CD14-positive monocyte (primary cell): ENCODE measurements at regions not wholly inside any gene's neighbourhood (a gene's known extent, or its start where the extent isn't known, plus 50 kb on each side); places are given as distances from the start of the nearest gene placed in this dataset.

ENCODE experiments used
- DNase-seq, 3 donors: peaks; one replicate each; pipeline ENCODE4 v3.0.0-alpha.2; 2011 to 2022
- H2AFZ ChIP-seq: 2 replicates; pipeline ENCODE4 v1.6.0; 2012; ENCODE audit warnings: mild to moderate bottlenecking, low read depth, low read length, inconsistent platforms; ENCODE audit not compliant: insufficient read depth, poor library complexity, severe bottlenecking
- H3K27ac ChIP-seq, 2 donors: 1 replicate in 1 of 2; 2 replicates in 1 of 2; pipeline ENCODE4 v1.5.1; 2012 to 2013; ENCODE audit warnings: low read length in 2 of 2, control low read depth in 1 of 2, inconsistent platforms in 1 of 2, low read depth in 1 of 2, mild to moderate bottlenecking in 1 of 2
- H3K27me3 ChIP-seq, 2 donors: one replicate each; pipeline versions ENCODE4 v1.6.0 to v1.6.1; 2011 to 2013; ENCODE audit warnings: low read length in 2 of 2; ENCODE audit not compliant: control insufficient read depth in 2 of 2, insufficient read depth in 2 of 2
- H3K36me3 ChIP-seq, 2 donors: replicated peaks in 1 of 2; 1 replicate in 1 of 2; 2 replicates in 1 of 2; pipeline versions ENCODE4 v1.5.1 to v1.6.1; 2012 to 2013; ENCODE audit warnings: low read length in 2 of 2, control low read depth in 1 of 2, inconsistent platforms in 1 of 2, mild to moderate bottlenecking in 1 of 2; ENCODE audit not compliant: insufficient read depth in 2 of 2, control insufficient read depth in 1 of 2
- H3K4me1 ChIP-seq, 2 donors: 1 replicate in 1 of 2; 2 replicates in 1 of 2; pipeline versions ENCODE4 v1.5.1 to v1.6.1; 2012 to 2013; ENCODE audit warnings: low read length in 2 of 2, control low read depth in 1 of 2, inconsistent platforms in 1 of 2, mild to moderate bottlenecking in 1 of 2, moderate library complexity in 1 of 2; ENCODE audit not compliant: insufficient read depth in 2 of 2, control insufficient read depth in 1 of 2
- H3K4me2 ChIP-seq: replicated peaks from 2 replicates; pipeline ENCODE3; 2012; ENCODE audit warnings: low read length, moderate library complexity, mild to moderate bottlenecking; ENCODE audit not compliant: poor library complexity, severe bottlenecking; ENCODE audit errors: extremely low read depth
- H3K4me3 ChIP-seq, 3 experiments: fragments of 200-600 bp in 1 of 3; sonication (generic) in 1 of 3; replicated peaks in 1 of 3; 1 replicate in 2 of 3; 2 replicates in 1 of 3; pipeline ENCODE4 v1.5.1; 2011 to 2013; ENCODE audit warnings: low read length in 3 of 3, mild to moderate bottlenecking in 3 of 3, control low read depth in 2 of 3, low read depth in 2 of 3, inconsistent platforms in 1 of 3, moderate library complexity in 1 of 3
- H3K79me2 ChIP-seq: 2 replicates; pipeline ENCODE4 v1.6.0; 2012; ENCODE audit warnings: mild to moderate bottlenecking, control low read depth, inconsistent platforms, low read length, moderate library complexity; ENCODE audit not compliant: insufficient read depth
- H3K9ac ChIP-seq: 2 replicates; pipeline ENCODE4 v1.6.0; 2017; ENCODE audit warnings: low read length, mild to moderate bottlenecking; ENCODE audit not compliant: insufficient read depth, poor library complexity, severe bottlenecking
- H3K9me3 ChIP-seq, 2 donors: replicated peaks in 1 of 2; 1 replicate in 1 of 2; 2 replicates in 1 of 2; pipeline versions ENCODE4 v1.5.1 to v1.6.1; 2012 to 2013; ENCODE audit warnings: low read length in 2 of 2, control low read depth in 1 of 2; ENCODE audit not compliant: control insufficient read depth in 1 of 2, insufficient read depth in 1 of 2
- H4K20me1 ChIP-seq: 2 replicates; pipeline ENCODE4 v1.6.0; 2012; ENCODE audit warnings: mild to moderate bottlenecking, low read length, control low read depth, moderate library complexity; ENCODE audit not compliant: insufficient read depth
- H3K27ac Mint-ChIP-seq, 7 donors: one replicate each; pipeline ENCODE4 v1.8.0; 2020; ENCODE audit warnings: mild to moderate bottlenecking in 7 of 7, mixed read lengths in 7 of 7, moderate library complexity in 6 of 7, inconsistent platforms in 2 of 7
- H3K27me3 Mint-ChIP-seq, 3 donors: one replicate each; pipeline ENCODE4 v1.8.0; 2021 to 2022; ENCODE audit warnings: low read depth in 3 of 3, mild to moderate bottlenecking in 3 of 3, mixed read lengths in 3 of 3, moderate library complexity in 3 of 3, inconsistent platforms in 1 of 3
- H3K36me3 Mint-ChIP-seq, 2 donors: one replicate each; pipeline ENCODE4 v1.8.0; 2020; ENCODE audit warnings: mixed read lengths in 2 of 2, inconsistent platforms in 1 of 2, mild to moderate bottlenecking in 1 of 2
- H3K4me1 Mint-ChIP-seq: one replicate; pipeline ENCODE4 v1.8.0; 2020; ENCODE audit warnings: mild to moderate bottlenecking, mixed read lengths
- H3K4me3 Mint-ChIP-seq, 2 donors: one replicate each; pipeline ENCODE4 v1.8.0; 2020; ENCODE audit warnings: mild to moderate bottlenecking in 2 of 2, mixed read lengths in 2 of 2, moderate library complexity in 1 of 2
- H3K9me3 Mint-ChIP-seq, 7 donors: one replicate each; pipeline ENCODE4 v1.8.0; 2020 to 2022; ENCODE audit warnings: mixed read lengths in 7 of 7, mild to moderate bottlenecking in 6 of 7, moderate library complexity in 6 of 7, inconsistent platforms in 2 of 7
- WGBS: methylation state at CpG from one replicate; pipeline ENCODE4 v1.1.5; 2013; ENCODE audit warnings: missing lambda C conversion rate; ENCODE audit not compliant: insufficient coverage; 5-methylcytosine and 5-hydroxymethylcytosine counted together
- intact Hi-C, 2 donors: fragments of 100-400 bp; cut with micrococcal nuclease; formaldehyde crosslinking; loops; one replicate each; pipeline versions ENCODE4 v1.15.0 to v1.15.1; 2023
- TF ChIP-seq, protein P1 (sequence below): fragments of 200-600 bp; IDR thresholded peaks from one replicate; pipeline ENCODE4 v1.8.0; 2022; ENCODE audit warnings: antibody characterized with exemption, mild to moderate bottlenecking

DNA sequence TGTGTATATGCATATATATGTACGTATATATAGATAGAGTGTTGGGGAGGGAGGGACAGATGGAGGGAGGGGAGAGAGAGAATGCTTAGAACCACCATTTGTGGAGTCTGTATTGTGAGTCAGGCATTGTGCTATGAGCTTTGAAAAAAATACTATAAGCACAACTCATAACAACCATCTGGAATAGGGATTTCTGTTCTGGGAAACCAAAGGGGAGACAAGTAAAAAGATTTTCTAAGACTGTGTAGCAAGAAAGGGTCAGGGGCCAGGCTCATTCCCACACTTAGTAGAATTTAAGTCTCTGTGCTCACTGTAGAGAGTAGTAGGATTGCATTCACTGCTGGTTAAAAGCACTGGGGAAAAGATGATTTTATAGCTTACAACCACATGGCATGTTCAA lies 202.3 kb upstream of the SGCD start:
- Histone ChIP-seq H3K9ac (no peak overlapping the region), H3K36me3 (no peaks in the 10 kb centered on the region), H3K4me3 (no peak overlapping the region), H3K4me1 (no peaks in the 10 kb centered on the region), H3K27ac (no peak overlapping the region), H3K79me2 (no peaks in the 10 kb centered on the region), H4K20me1 (no peaks in the 10 kb centered on the region), H3K27me3 (no peaks in the 10 kb centered on the region), H2AFZ (no peak overlapping the region), H3K4me2 (no peak overlapping the region), H3K9me3 (no peaks in the 10 kb centered on the region)
- Mint-ChIP-seq H3K9me3 (peaks cover 0 to 4% (median 1%) of the 10 kb centered on the region in 7 donors), H3K27me3 (no peaks in the 10 kb centered on the region), H3K27ac (no peak overlapping the region), H3K36me3 (no peaks in the 10 kb centered on the region), H3K4me3 (no peak overlapping the region), H3K4me1 (no peaks in the 10 kb centered on the region)
- TF ChIP-seq, protein P1, sequence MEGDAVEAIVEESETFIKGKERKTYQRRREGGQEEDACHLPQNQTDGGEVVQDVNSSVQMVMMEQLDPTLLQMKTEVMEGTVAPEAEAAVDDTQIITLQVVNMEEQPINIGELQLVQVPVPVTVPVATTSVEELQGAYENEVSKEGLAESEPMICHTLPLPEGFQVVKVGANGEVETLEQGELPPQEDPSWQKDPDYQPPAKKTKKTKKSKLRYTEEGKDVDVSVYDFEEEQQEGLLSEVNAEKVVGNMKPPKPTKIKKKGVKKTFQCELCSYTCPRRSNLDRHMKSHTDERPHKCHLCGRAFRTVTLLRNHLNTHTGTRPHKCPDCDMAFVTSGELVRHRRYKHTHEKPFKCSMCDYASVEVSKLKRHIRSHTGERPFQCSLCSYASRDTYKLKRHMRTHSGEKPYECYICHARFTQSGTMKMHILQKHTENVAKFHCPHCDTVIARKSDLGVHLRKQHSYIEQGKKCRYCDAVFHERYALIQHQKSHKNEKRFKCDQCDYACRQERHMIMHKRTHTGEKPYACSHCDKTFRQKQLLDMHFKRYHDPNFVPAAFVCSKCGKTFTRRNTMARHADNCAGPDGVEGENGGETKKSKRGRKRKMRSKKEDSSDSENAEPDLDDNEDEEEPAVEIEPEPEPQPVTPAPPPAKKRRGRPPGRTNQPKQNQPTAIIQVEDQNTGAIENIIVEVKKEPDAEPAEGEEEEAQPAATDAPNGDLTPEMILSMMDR, result no peak
- intact Hi-C loops, result no loop called here
- no peak for DNase-seq
- 80% methylated on average over 1 of the region's 1 CpG for WGBS

DNA sequence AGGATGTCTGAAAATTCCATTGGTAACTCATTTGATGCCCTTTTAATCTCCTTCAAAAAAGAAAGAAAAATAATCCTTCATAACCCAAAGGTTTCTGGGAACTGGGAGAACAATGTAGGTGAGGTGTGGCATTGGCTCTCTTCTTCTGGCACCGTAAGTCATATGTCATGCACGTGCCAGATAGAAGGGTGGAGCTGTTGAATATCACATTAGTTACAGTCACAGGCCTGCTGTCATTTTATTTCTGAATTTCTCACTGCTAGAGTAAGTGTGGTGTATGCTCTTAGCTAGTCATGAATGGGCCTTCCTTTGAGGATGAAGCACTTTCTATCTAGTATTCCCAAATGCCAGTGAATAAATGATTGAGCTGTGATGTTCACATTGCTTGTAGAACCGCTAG lies 201.8 kb upstream of the SGCD start:
- Mint-ChIP-seq H3K27me3 (no peaks in the 10 kb centered on the region), H3K36me3 (no peaks in the 10 kb centered on the region), H3K9me3 (peaks cover 0 to 4% (median 1%) of the 10 kb centered on the region in 7 donors), H3K4me1 (no peaks in the 10 kb centered on the region), H3K4me3 (no peak overlapping the region), H3K27ac (no peak overlapping the region)
- Histone ChIP-seq H3K27me3 (no peaks in the 10 kb centered on the region), H3K4me1 (no peaks in the 10 kb centered on the region), H3K79me2 (no peaks in the 10 kb centered on the region), H3K9ac (no peak overlapping the region), H3K9me3 (no peaks in the 10 kb centered on the region), H4K20me1 (no peaks in the 10 kb centered on the region), H3K4me3 (no peak overlapping the region), H3K4me2 (no peak overlapping the region), H3K36me3 (no peaks in the 10 kb centered on the region), H3K27ac (no peak overlapping the region), H2AFZ (no peak overlapping the region)
- DNase-seq, result no peak
- TF ChIP-seq, protein P1, result no peak
- intact Hi-C loops, result no loop called here
- no CpG with 5 or more reads among the region's 3 CpGs for WGBS
